ENCODE measurements at regions not wholly inside any gene's neighbourhood (a gene's known extent, or its start where the extent isn't known, plus 50 kb on each side); places are given as distances from the start of the nearest gene placed in this dataset.

GRCh38 chr2:18741895-18742732, 152.7 kb upstream of the NT5C1B start:
- TF ChIP-seq CTCF (IDR thresholded peaks at IDR 0.05; ENCODE audit: low read depth, low read length, missing input control) (no peak), REST (IDR thresholded peaks at IDR 0.05) (no peak), YY1 (IDR thresholded peaks at IDR 0.05) (no peak), SP1 (IDR thresholded peaks at IDR 0.05) (no peak), MAX (IDR thresholded peaks at IDR 0.05) (no peak), RXRA (IDR thresholded peaks at IDR 0.05) (no peak)

Measured in liver (tissue), 3 donors.